Fibroblast of the conjunctiva (primary cell): ENCODE measurements at regions not wholly inside any gene's neighbourhood (a gene's known extent, or its start where the extent isn't known, plus 50 kb on each side); places are given as distances from the start of the nearest gene placed in this dataset.
A peak's percentile ranks its signal among the peaks of the same experiment; 100 is the strongest.

Source experiments
- DNase-seq: peaks from one replicate; pipeline ENCODE4 v3.0.0-alpha.2; 2010; ENCODE audit warnings: low read depth

DNA sequence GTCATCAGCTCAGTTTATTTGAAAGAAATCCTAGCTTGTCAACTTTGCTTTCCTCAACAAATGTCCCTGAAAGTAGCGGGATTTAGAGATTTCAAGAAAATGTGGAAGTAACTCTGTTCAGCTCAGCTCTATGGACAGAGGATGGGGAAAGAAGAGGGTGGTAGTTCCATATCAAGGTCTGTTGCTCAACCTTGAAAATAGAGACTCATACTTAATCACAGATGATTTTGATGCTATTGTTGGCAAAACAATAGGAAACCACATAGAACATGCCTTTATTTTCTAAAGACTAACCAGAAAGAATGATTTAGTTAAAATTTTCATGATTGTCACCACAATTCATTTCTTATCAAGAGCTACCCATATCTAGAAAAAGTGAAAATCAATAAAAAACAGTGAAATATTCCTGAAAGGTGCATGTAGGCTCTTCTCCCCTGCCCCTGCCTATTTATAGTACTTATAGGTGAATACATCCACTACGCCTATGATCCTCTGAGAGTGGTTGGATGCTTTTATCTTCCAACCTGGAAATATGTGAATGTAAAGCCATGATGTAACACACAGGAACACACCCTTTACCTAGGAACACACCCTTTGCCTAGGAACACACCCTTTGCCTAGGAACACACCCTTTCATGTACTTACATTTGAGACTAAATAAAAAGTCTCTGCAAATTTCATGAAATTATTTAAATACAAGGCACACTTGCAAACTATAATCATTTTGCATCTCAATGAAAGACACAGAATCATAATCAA is 65.8 kb downstream of the ETAA1 start:
- no peak for DNase-seq

DNA sequence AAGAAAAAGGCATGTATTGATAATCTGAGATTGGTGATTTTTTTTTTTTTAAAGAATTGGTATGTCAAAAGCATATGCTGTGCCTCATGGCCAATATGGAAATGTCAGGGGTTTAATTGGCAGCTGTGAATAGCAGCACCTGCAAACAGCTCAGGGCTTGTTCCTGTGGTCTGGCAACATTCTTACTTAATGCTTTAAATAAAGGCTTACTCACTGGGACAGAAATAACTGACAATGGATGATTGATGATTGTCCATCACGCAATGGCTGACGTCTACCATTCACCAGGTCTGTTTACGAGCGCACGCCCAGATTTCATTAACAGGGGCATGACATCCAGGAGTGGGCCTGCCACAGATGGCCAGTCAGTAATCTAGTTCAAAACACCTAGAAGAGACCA is 66.7 kb downstream of the ETAA1 start:
- no peak for DNase-seq

DNA sequence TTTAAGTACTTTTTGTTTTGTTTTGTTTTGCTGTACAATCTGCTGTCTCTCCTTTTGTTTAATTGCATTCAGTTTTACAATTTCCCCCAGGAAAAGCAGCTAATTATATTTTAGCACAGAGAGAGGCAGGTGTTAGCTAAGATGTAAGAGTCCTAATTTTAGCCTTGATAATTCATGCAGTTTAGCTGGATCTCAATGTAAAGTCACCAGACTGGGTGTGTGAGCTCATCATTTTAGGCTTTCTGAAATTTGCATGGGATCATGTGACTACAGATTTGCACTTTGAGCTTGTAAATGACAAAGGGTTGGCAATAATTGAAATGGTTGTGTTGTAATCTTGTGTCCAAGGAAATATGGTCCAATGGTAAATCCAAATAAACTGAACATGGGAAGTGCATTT is 68.5 kb downstream of the ETAA1 start:
- no peak for DNase-seq

DNA sequence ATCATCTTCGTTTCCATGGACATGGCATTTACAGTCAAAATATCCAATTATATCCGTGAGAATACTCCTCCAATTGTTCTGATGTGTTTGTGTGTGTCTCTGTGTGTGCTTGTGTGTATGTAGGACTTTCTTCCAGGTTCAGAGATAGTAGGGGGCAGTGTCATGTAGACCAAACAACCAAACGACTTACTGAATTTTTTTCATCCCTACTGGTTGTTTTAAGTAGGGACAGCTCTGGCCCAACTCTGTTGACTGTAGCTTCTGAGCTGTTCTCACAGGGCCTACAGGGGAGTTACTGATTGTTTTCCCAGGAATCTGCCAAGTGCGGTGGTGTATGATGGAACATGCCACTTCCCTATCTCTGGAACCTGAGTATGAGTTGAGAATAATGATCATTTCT is 69.6 kb downstream of the ETAA1 start:
- no peak for DNase-seq

DNA sequence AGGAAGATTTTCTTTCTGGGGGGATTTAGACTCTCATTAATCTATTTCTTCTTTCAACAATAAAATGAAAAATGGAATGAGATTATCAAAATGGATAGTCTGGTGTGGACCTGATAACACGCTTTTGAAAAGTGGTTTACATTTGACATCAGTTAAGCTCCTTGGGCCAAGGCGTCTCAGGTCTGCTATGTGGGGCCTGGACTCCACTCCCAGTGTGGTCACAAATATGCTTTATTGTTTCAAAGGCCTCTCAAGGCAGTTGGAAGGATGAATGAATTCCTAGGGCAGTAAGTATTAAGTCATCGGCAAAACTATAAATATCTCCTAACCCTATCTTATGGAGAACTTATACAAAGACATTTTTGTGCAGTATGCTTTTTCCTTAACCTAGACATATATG is 74.5 kb downstream of the ETAA1 start:
- DNase-seq: no peak

DNA sequence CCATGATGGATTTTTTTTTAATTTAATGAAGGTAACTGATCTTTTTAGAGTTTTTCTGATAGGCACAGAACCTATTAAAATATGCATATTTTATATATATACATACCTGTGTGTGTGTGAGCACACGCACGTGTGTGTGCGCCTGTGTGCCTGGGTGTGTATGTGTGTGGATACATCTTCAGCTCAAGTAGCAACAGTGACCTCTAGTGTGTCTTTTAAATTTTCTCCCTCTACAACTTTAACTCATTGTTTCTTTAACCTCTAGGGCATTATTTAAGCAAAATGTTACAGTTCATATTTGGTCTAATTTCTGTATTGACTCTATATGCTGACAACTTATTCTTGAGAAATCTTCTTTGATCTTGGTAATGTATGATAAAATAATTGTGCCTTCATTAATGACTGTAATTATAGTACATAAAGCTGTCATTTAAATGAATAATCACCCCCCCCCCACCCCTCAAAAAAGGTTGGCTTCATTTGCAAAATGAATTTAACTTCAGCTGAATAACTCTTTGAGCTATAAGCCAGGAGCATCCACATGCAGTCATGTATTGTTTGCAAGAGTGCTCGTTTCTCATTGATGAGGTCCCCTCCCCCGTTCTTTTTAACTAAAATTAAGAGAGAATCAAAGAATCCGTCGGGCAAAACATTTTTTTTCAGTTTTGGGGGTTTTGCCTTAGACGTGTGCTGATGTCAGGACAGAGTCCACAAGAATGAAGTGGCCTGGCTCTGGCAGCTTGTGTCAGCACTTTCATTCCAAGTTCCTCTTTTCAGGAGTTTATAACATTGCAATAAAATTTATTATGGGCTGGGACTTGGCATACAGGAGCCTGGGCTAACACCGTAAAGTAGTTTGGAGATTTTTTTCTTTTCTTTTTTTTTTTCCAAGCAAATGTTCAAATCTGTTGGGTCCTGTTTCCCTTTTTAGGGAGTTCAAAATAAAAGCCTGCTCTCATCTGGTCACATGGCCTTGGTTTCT is 80.0 kb downstream of the ETAA1 start:
- peak; percentile 45 for DNase-seq

DNA sequence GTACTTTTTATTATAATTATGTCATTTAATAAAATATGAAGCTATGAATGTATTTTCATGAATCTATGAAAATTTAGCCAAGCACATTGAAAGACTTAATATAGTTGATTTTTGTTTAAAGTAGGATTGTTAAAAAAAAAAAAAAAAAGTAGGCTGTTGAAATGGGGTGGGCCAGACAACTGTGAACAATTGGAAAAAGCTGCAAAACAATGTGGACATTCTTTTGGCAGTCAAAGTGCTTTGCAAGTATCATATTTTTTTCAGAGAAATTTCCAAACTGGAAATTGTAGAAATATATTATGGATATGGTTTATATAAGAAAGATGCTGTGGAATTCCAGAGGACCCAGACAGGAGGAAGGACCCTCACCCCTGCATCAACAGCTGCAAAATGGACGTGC is 82.1 kb downstream of the ETAA1 start:
- DNase-seq: no peak

DNA sequence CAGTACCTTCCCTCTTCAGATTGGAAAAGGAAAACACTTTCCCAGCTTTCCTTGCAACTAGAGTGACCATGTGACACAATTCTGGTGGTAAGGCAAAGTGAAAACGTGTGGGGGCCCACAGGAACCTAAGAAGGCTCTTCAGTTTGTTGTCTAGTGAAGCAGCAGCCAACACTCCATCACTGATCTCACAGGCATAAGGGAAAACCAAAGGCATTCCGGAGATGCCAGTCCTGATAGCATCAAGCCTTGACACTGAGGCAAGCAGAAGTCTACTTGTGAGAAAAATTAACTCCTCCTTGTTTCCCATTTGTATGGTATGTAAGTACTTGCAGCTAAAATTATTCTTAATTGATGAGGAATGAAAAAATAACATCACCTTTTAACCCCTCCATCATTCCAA is 88.3 kb downstream of the ETAA1 start:
- DNase-seq: no peak

DNA sequence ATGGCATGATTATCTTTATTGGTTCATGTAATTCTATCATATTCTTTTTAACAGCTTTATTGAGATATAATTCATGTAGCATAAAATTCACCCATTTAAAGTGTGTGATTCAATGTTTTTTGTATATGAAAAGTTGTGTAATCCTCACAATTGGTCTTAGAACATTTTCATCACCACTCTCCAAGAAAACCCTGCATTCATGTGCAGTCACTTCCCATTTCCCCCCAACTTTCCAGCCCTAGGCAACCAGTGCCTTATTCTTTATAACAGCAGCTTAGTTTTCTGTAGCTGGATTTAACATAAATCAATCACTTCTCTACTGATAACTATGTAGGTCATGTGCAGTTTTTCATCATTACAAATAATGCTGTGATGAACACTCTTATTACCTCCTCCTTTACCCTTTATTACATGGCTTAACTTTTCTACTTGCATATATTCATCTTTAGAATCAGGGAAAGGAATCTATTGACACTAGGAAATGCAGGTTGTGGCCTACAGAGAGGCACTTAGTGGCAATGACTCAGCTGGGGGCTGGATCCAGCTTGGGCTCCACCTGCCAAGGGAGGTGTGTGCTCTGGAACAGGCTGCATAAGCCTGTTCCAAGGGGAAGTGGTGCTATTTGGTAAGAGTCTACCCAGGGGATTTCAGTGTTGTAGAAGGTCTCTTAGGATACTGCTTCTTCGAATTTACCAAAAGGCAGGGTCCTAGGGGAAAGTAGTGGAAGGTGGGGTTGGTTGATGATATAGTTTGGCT is 89.1 kb downstream of the ETAA1 start:
- DNase-seq: no peak

DNA sequence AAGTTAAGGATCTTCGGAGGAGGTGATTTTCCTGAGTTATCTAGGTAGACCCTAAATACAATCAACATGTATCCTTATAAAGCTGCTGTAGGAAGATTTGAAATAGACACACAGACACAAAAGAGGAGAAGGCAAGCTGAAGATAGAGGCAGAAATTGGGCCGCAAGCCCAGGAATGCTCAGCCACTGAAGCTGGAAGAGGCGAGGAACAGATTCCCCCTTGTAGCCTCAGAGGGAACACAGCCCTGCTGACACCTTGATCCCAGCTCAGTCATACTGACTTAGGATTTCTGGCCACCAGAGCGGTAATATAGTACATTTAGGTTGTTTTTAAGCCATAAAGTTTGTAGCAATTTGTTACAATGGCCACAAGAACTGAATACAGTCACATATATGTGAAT is 90.9 kb downstream of the ETAA1 start:
- no peak for DNase-seq

DNA sequence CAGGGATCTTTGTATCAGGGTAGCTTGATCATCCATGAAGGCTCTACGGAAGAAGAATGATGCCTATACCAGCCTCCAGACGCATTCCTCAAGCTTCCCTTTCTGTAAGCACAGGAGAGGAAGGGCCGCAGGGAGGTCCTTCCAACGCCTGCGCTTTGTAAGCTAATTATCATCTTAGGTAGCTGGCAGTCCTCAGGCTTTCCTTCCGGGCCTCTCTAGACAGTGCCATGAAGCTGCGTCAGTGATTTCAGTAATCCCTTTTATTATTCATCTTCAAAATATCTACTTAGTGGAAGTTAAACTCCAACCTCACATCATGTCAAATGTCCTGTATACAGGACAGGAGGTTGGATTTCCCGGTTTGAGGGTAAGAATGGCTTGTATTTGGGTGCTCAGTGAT is 92.3 kb downstream of the ETAA1 start:
- no peak for DNase-seq

DNA sequence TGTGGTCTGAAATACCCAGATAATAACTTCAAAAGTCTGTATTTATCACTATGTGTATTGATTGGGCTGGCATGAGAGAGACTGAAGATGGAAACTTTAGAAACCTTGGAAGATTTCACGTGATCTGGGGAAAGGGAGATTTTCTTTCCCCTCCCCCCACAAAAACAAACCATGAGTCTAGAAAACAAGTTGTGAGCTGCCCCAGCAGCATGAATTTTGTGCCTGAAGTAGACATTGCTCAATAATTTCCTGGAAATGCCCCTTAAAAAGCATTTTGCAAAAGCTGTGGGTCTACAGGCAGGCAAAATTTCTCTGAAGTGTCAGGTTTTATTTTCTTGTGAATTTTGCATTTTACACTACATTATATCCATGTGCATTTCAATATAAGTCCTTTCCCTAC is 101.8 kb downstream of the ETAA1 start:
- no peak for DNase-seq

DNA sequence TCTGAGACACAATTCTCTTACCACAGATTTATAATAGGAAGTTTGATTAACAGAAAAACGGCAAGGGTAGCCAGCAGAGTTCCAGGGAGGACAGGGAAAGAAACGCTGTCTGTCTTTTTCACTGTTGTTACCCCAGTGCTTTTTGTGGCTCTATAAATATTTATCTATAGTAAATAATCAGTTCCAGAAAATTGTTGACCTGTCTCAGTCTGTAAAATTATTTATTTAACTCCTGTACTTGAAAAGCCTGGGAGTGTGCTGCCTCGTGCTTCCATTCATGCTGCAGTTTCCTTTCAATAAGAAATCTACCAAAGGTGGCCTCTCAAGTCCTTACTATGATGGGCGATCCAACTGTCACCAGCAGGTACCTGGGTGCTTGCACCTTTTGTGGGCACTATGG is 102.9 kb downstream of the ETAA1 start:
- no peak for DNase-seq

DNA sequence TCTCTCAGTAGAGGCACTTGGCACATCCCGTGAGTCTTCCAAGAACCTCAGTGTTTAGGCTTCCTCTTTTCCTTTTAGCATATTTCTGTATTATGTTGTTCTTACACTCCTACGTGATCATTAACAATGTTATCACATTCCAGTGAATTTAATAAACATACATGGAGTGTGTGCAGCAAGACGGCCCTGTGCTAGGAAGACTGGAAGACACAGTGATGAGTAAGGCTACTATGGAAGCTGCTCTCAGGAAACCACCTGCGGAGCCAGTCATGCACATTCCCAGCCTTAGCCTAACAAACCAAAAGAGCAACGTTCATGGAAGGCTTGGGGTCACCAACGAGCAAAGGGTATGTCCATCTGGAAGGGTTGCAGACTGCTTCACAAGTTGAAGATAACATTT is 103.4 kb downstream of the ETAA1 start:
- DNase-seq: no peak

DNA sequence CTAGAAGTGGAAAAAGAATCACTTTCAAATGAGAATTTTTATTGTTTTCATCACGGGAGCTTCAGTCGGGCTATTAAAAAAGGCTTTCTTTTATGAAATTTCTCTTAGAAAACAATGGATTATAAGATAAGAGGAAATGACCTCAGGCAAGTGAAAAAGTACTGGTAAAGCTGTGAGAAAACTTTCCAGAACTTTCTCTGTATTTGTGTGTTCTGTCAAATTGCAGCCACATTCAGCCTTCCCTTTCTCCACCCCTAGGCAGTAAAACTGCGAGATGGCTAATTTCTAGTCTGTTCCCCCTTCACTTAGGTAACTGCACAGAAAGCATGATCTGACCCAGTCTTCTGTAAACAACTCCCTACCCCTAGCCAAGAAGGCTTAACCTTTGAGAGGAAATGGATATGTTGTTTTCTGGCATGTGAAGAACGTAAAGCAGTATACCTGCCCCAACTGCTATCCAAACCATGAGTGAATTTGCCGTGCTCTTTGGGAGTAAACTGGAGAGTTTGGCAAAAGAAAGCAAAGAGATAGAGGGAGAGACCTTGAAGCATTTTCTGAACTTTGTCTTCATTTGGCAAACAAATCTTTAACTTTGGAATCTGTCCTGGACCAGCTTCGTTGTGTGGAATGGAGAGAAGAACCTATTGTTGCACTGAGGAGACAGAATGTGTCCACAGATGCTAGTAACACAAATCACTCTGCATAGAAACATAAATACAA is 105.4 kb downstream of the ETAA1 start:
- DNase-seq: no peak

DNA sequence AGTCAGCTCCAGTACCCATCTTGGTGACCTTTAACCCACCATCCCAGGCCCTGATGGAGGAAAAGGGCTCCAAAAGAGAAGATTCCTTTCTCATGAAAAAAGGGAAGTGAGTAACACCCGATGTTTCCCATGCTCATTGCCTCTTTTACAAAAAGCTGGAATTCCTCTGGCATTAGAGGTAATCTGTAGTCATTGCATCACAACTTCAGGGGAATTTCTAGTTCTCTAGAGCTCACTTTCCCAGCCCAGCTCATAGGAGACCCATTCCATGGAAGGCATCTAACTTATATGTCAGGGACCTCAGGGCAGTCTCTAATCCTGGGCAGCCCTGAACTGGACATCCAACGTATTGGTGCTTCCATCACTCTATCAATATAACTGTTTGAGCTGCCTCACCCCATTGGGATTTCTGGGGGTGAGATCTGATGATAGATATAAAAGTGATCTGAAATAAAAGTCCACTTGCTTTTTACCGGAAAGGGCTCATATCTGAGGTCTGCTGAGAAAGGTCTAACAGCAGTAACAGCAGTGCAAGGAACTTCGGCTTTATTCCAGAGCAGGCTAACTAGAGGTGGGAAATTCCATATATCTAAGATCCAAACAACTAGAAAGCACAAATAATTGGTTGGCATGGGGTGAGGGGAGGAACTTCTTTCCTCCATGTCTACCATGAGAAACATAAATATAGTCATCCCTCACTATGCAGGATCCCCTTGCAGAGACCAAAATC is 106.1 kb downstream of the ETAA1 start:
- peak; percentile 45 for DNase-seq

DNA sequence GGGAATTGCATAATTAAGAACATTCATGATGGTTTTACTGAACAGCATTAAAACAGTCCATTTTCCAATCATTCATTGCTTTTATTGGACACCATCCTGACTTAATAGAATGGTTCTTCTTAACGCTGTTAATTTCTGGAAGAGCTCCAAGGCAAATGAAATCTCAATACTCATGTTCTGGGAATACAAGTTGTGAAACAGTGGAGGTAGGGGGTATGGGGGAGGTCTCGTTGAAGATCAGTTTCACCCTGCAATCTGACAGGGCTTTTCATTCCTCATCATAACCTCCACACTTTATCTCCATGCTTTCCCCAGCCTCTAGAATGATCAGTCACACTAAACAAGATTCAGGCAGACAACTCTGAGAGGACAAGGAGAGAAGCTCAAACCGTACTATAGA is 113.6 kb downstream of the ETAA1 start:
- peak; percentile 33 for DNase-seq

DNA sequence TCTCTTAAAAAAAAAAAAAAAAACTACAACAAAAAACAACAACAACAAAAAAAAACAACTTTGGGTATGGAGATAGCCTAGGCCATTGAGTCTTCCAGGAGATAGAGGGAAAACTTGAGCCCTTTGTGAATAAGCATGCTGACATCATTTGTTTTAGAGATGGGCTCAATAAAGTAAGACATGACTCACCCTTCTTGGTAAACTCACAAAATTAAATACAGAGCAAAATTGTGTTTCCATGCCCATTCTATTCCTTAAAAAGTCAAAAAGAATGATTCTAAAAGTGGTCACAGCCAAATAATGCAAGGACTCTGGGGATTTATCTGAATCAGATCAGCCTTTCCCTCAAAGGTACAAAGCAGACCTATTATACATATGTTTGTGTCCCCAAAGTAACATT is 117.4 kb downstream of the ETAA1 start:
- peak; percentile 57 for DNase-seq

DNA sequence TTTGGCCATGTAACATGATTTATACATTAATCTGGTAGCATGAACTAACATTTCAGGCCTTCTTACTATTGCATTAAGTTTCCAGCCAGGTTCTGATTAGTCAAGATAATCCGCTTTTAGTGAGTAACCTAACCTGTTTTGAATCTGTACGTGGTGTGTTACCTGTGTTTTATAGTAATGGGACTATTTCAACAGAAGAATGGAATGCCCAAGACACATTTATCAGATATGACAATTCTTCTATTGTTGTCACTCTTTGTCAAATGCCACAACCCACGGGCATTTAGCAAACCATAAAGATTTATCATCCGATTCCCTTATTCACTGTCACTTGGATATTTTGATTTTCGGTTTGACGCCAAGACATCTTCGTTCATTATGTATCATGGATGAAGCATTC is 117.9 kb downstream of the ETAA1 start:
- no peak for DNase-seq

DNA sequence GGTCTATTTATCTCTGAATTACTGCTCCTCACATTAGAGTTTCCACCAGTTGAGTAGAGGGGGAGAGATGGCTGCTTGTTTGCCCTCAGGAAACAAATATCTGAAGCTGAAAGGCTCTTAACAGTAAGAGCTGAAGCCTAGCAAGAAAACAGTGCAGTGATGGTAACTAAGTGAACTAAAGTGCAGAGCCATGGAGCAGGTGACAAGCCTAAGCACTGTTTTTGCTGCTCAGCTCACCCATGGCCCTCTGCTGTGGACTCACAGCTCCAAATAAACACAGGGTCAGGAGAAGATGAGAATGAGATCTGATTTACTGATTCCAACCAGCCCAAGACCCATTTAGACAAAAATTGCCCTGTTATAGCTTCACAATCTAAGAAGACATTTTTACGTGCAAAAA is 118.4 kb downstream of the ETAA1 start:
- DNase-seq: no peak

DNA sequence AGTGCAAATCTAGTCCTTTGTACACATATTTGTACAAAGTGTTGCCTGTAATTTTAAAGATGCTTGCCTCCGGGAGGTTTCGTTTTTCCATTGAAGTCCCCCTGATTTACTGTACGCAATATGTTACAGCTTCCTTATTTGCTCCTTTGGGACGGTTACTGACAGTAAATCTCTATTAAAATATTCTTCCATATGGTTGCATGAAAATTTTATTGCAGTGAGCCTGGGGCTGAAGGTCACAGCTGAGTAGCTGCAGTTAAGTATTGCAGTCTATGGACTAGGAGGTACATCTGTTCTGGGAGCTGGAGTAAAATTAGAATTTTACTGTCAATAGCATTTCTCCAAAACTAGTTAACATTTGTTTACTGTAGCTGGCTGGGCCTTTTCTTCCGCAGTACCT is 119.2 kb downstream of the ETAA1 start:
- no peak for DNase-seq
